NB4 (cell line): ENCODE measurements at regions not wholly inside any gene's neighbourhood (a gene's known extent, or its start where the extent isn't known, plus 50 kb on each side); places are given as distances from the start of the nearest gene placed in this dataset.

ENCODE experiments used
- DNase-seq: peaks from one replicate; pipeline ENCODE4 v3.0.0; 2010; ENCODE audit warnings: low read depth
- H3K4me3 ChIP-seq: one replicate; pipeline ENCODE4 v1.5.1; 2011; ENCODE audit warnings: mild to moderate bottlenecking, low read depth, low read length, moderate library complexity
- CTCF ChIP-seq: IDR thresholded peaks from one replicate; pipeline ENCODE4 v1.5.1; 2012; ENCODE audit warnings: low read depth, low read length
- MAX ChIP-seq: IDR thresholded peaks from 2 replicates; pipeline ENCODE4 v1.6.1; 2011; ENCODE audit warnings: low read depth, low read length
- MYC ChIP-seq: IDR thresholded peaks from 2 replicates; pipeline ENCODE4 v1.6.1; 2011; ENCODE audit warnings: low read depth, low read length
- POLR2A ChIP-seq: IDR thresholded peaks from 2 replicates; pipeline ENCODE4 v1.6.1; 2011; ENCODE audit warnings: mild to moderate bottlenecking; ENCODE audit not compliant: insufficient read length; ENCODE audit errors: extremely low read depth

GRCh38 chr2:198587741-198588140, 783.3 kb downstream of the PLCL1 start:
- DNase-seq = no peak
- no peak for TF ChIP-seq CTCF
- TF ChIP-seq MAX = no peak
- no peak for TF ChIP-seq MYC
- no peak for TF ChIP-seq POLR2A
- no peak overlapping the region for H3K4me3 ChIP-seq

- TF ChIP-seq POLR2A (no peak), MAX (no peak), MYC (no peak), CTCF (no peak)
Measured at GRCh38 chr2:198587240-198587639, 782.8 kb downstream of the PLCL1 start.

GRCh38 chr2:198571393-198571792, 767.0 kb downstream of the PLCL1 start:
- H3K4me3 ChIP-seq = no peak overlapping the region
- no peak for TF ChIP-seq MAX
- no peak for DNase-seq

More at GRCh38 chr2:198587240-198587639, 782.8 kb downstream of the PLCL1 start:
- peak; percentile 27 for DNase-seq
- H3K4me3 ChIP-seq = no peak overlapping the region

GRCh38 chr2:198558176-198558575, 753.8 kb downstream of the PLCL1 start:
- DNase-seq = no peak
- TF ChIP-seq POLR2A (no peak), MYC (no peak), MAX (no peak), CTCF (no peak)

GRCh38 chr2:198546122-198546521, 741.7 kb downstream of the PLCL1 start:
- no peak for DNase-seq
- no peak overlapping the region for H3K4me3 ChIP-seq
- TF ChIP-seq CTCF (no peak), MYC (no peak), MAX (no peak), POLR2A (no peak)

More at GRCh38 chr2:198558176-198558575, 753.8 kb downstream of the PLCL1 start:
- H3K4me3 ChIP-seq = no peak overlapping the region

GRCh38 chr2:198545411-198545810, 741.0 kb downstream of the PLCL1 start:
- no peak for TF ChIP-seq MYC
- TF ChIP-seq POLR2A = no peak
- no peak for TF ChIP-seq MAX
- no peak for TF ChIP-seq CTCF
- H3K4me3 ChIP-seq = no peak overlapping the region
- DNase-seq = no peak
